ENCODE measurements at regions not wholly inside any gene's neighbourhood (a gene's known extent, or its start where the extent isn't known, plus 50 kb on each side); places are given as distances from the start of the nearest gene placed in this dataset.

DNA sequence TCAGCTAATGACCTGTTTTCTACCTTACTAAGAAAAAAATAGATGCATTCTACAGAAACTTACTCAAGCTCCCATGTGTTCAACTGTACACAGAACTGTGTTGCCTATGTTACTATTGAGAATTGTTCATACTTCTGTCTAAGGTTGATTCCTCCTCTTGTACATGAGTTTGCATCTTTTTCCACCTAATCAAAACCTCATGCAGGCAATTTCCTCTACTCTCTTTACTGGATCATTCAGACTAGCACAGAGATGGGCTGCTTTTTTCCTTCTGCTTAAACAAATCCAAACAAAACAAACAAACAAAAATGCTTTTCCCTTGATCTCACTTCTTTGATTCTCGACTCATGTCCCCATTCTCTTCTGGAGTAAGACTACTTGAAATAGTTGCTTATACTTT is 58.8 kb upstream of the PTGFR start:
- no peak overlapping the region for H3K27ac ChIP-seq (ENCODE audit: low read depth in 2 of 2, low read length in 2 of 2)
- H3K4me1 ChIP-seq (ENCODE audit: control insufficient read depth in 2 of 2, insufficient read depth in 2 of 2, low read length in 2 of 2): no peaks in the 10 kb centered on the region
- no peaks in the 10 kb centered on the region for H3K27me3 ChIP-seq (ENCODE audit: control insufficient read depth in 2 of 2, insufficient read depth in 2 of 2, low read length in 2 of 2)

DNA sequence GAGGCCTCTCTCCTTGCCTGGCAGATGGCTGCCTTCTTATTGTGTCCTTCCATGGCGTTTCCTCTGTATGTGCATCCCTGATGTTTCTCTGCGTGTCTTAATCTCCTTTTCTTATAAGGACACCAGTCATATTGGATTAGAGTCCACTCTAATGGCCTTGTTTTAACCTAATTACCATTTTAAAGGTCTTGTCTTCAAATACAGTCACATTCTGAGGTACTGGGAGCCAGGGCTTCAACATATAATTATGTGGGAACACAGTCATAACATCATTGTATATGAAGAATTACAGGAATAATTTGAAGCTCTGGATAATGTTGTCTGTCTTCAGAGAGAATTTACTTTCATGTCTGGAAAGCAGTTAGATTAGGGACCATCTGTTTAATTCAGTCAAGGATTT is 56.4 kb upstream of the PTGFR start:
- no peaks in the 10 kb centered on the region for H3K4me1 ChIP-seq (ENCODE audit: control insufficient read depth in 2 of 2, insufficient read depth in 2 of 2, low read length in 2 of 2)
- H3K36me3 ChIP-seq (ENCODE audit: control insufficient read depth in 2 of 2, insufficient read depth in 2 of 2, low read length in 2 of 2): no peaks in the 10 kb centered on the region
- H3K27me3 ChIP-seq (ENCODE audit: control insufficient read depth in 2 of 2, insufficient read depth in 2 of 2, low read length in 2 of 2): no peaks in the 10 kb centered on the region
- no peaks in the 10 kb centered on the region for H3K9me3 ChIP-seq (ENCODE audit: control insufficient read depth in 2 of 2, low read length in 2 of 2)
- no peak overlapping the region for H3K9ac ChIP-seq (ENCODE audit: low read depth in 1 of 2, low read length in 2 of 2)
- no peak overlapping the region for H3K4me3 ChIP-seq (ENCODE audit: low read length in 2 of 2)
- no peak overlapping the region for H3K27ac ChIP-seq (ENCODE audit: low read depth in 2 of 2, low read length in 2 of 2)

More for the DNA sequence above, 58.8 kb upstream of the PTGFR start:
- Histone ChIP-seq H3K36me3 (ENCODE audit: control insufficient read depth in 2 of 2, insufficient read depth in 2 of 2, low read length in 2 of 2) (no peaks in the 10 kb centered on the region), H3K9me3 (ENCODE audit: control insufficient read depth in 2 of 2, low read length in 2 of 2) (no peaks in the 10 kb centered on the region), H3K9ac (ENCODE audit: low read depth in 1 of 2, low read length in 2 of 2) (no peak overlapping the region), H3K4me3 (ENCODE audit: low read length in 2 of 2) (no peak overlapping the region)

DNA sequence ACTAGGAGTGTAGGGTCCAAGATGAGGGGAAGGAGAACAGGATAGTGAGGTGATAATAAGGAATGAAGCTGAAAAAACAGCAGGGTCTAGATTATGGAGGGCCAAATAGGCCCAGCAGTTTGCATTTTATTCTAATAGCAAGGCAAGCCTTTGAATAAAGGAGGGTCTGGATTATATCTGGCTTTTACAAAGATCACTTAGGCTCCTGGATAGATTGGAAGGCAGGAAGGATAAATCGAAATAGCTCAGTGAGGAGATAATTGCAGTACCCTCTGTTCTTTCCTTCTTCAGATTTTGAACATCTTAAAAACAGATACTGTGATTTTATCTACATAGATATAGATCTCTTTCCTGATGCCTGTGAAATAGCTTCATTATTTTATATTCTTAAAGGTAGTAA is 53.8 kb upstream of the PTGFR start:
- no peaks in the 10 kb centered on the region for H3K36me3 ChIP-seq (ENCODE audit: control insufficient read depth in 2 of 2, insufficient read depth in 2 of 2, low read length in 2 of 2)
- H3K4me1 ChIP-seq (ENCODE audit: control insufficient read depth in 2 of 2, insufficient read depth in 2 of 2, low read length in 2 of 2): no peaks in the 10 kb centered on the region
- H3K27me3 ChIP-seq (ENCODE audit: control insufficient read depth in 2 of 2, insufficient read depth in 2 of 2, low read length in 2 of 2): no peaks in the 10 kb centered on the region
- no peak overlapping the region for H3K27ac ChIP-seq (ENCODE audit: low read depth in 2 of 2, low read length in 2 of 2)
- H3K4me3 ChIP-seq (ENCODE audit: low read length in 2 of 2): no peak overlapping the region
- no peak overlapping the region for H3K9ac ChIP-seq (ENCODE audit: low read depth in 1 of 2, low read length in 2 of 2)
- H3K9me3 ChIP-seq (ENCODE audit: control insufficient read depth in 2 of 2, low read length in 2 of 2): no peaks in the 10 kb centered on the region

DNA sequence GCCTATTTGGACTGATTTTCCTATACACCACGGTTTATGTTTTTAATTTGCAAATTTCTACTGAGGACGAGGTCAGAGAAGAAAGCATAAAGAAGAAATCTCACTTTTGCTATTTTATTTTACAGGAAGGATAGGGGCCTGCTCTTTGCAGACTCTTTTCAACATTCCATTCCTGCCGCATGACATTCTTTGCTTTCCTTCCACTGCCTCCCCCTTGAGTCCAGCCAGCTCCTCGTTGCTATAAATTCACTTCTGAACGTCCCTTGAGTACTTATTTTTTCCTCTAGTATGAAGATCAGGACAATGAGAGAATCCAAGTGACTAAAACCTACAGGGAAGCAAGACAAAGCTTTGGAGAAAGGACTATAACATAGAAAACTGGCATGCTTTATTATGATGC is 53.4 kb upstream of the PTGFR start:
- Histone ChIP-seq H3K9ac (ENCODE audit: low read depth in 1 of 2, low read length in 2 of 2) (no peak overlapping the region), H3K4me3 (ENCODE audit: low read length in 2 of 2) (no peak overlapping the region), H3K4me1 (ENCODE audit: control insufficient read depth in 2 of 2, insufficient read depth in 2 of 2, low read length in 2 of 2) (no peaks in the 10 kb centered on the region), H3K36me3 (ENCODE audit: control insufficient read depth in 2 of 2, insufficient read depth in 2 of 2, low read length in 2 of 2) (no peaks in the 10 kb centered on the region), H3K9me3 (ENCODE audit: control insufficient read depth in 2 of 2, low read length in 2 of 2) (no peaks in the 10 kb centered on the region), H3K27ac (ENCODE audit: low read depth in 2 of 2, low read length in 2 of 2) (no peak overlapping the region), H3K27me3 (ENCODE audit: control insufficient read depth in 2 of 2, insufficient read depth in 2 of 2, low read length in 2 of 2) (no peaks in the 10 kb centered on the region)

DNA sequence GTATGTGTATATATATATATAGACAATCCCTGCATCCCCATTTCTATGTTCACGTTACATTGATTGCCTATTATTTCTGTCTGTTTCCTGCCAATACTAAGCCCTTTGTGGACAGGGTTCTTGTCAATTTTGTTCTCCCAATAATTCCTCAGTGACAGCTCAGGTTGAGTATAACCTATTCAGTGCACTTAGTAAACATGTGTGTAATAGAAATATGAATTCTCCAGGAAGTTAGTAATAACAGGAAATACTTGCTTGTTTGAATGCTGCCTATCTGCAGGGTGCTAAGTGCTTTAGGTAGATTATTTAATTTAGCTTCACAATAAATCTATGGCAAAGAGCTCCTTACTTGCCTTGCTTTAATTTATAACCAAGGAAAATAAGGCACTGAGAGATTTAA is 52.8 kb upstream of the PTGFR start:
- H3K4me1 ChIP-seq (ENCODE audit: control insufficient read depth in 2 of 2, insufficient read depth in 2 of 2, low read length in 2 of 2): no peaks in the 10 kb centered on the region
- H3K9ac ChIP-seq (ENCODE audit: low read depth in 1 of 2, low read length in 2 of 2): no peak overlapping the region
- no peaks in the 10 kb centered on the region for H3K36me3 ChIP-seq (ENCODE audit: control insufficient read depth in 2 of 2, insufficient read depth in 2 of 2, low read length in 2 of 2)
- no peak overlapping the region for H3K4me3 ChIP-seq (ENCODE audit: low read length in 2 of 2)
- no peaks in the 10 kb centered on the region for H3K27me3 ChIP-seq (ENCODE audit: control insufficient read depth in 2 of 2, insufficient read depth in 2 of 2, low read length in 2 of 2)
- H3K27ac ChIP-seq (ENCODE audit: low read depth in 2 of 2, low read length in 2 of 2): no peak overlapping the region
- H3K9me3 ChIP-seq (ENCODE audit: control insufficient read depth in 2 of 2, low read length in 2 of 2): no peaks in the 10 kb centered on the region

DNA sequence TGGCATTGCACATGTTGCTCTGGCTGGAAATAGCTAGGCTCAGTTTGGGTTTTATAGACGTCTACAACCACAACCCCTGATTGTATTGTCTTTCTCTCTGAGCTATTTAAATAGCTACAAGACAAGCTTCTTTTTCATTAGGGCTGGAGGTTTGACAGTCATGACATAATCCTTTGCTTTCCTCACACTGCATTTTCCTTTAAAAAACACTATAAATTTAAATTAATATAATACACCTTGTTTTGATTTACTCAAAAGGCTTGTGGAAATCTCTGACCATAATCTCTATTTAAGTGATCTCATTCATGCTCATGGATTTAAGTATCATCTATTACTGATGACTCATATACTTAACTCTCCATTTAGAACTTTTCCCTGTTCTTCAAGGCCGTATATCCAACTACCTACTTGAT is 50.4 kb upstream of the PTGFR start:
- no peaks in the 10 kb centered on the region for H3K36me3 ChIP-seq (ENCODE audit: control insufficient read depth in 2 of 2, insufficient read depth in 2 of 2, low read length in 2 of 2)
- no peaks in the 10 kb centered on the region for H3K9me3 ChIP-seq (ENCODE audit: control insufficient read depth in 2 of 2, low read length in 2 of 2)
- no peaks in the 10 kb centered on the region for H3K27me3 ChIP-seq (ENCODE audit: control insufficient read depth in 2 of 2, insufficient read depth in 2 of 2, low read length in 2 of 2)
- H3K27ac ChIP-seq (ENCODE audit: low read depth in 2 of 2, low read length in 2 of 2): no peak overlapping the region
- H3K4me3 ChIP-seq (ENCODE audit: low read length in 2 of 2): no peak overlapping the region
- no peak overlapping the region for H3K9ac ChIP-seq (ENCODE audit: low read depth in 1 of 2, low read length in 2 of 2)
- H3K4me1 ChIP-seq (ENCODE audit: control insufficient read depth in 2 of 2, insufficient read depth in 2 of 2, low read length in 2 of 2): no peaks in the 10 kb centered on the region

Data from mucosa of rectum (tissue), 2 donors.